Right cardiac atrium (tissue), 5 donors: ENCODE measurements at regions not wholly inside any gene's neighbourhood (a gene's known extent, or its start where the extent isn't known, plus 50 kb on each side); places are given as distances from the start of the nearest gene placed in this dataset.
A peak's percentile ranks its signal among the peaks of the same experiment; 100 is the strongest.
"Not testable (repeated sequence)": the region's sequence is repeated elsewhere in the genome, so short reads cannot be mapped to it uniquely, and the experiment has no call there.

Experiments used
- ATAC-seq, 2 donors: fragments of 200-7000 bp; cut with Tn5 transposase; one replicate each; pipeline versions ENCODE4 v1.8.0 to v1.9.1; 2020; ENCODE audit warnings: moderate library complexity in 2 of 2, mild to moderate bottlenecking in 1 of 2
- DNase-seq, 3 donors: peaks; one replicate each; pipeline ENCODE4 v3.0.0-alpha.2; 2020
- H3K27ac ChIP-seq: one replicate; pipeline ENCODE4 v1.5.1; 2013; ENCODE audit warnings: mild to moderate bottlenecking, low read length, control low read depth, moderate library complexity
- H3K27me3 ChIP-seq: one replicate; pipeline ENCODE4 v1.6.1; 2013; ENCODE audit not compliant: control insufficient read depth, insufficient read depth
- H3K4me1 ChIP-seq: one replicate; pipeline ENCODE4 v1.6.1; 2013; ENCODE audit warnings: low read length; ENCODE audit not compliant: control insufficient read depth, insufficient read depth
- H3K4me3 ChIP-seq: one replicate; pipeline ENCODE4 v1.5.1; 2013; ENCODE audit warnings: low read length, control low read depth
- H3K9me3 ChIP-seq: one replicate; pipeline ENCODE4 v1.6.1; 2013; ENCODE audit warnings: low read length; ENCODE audit not compliant: control insufficient read depth
- WGBS: extraction: QIAGEN DNeasy Blood & Tissue Kit; methylation state at CpG from one replicate; pipeline ENCODE4 v1.1.7; 2013; 5-methylcytosine and 5-hydroxymethylcytosine counted together
- intact Hi-C, 4 donors: fragments of 100-400 bp; cut with DNase I; formaldehyde crosslinking; loops; one replicate each; pipeline versions ENCODE4 v1.11.0 to v1.14.0; 2022 to 2023
- donor health status: healthy with polysubstance abuse.
- donor health status: DM: no; HTN: yes; CAD: no.
- donor health status: DM: no; HTN: no; CAD: no.
- donor health status: DM: no; HTN: yes; CAD: no; lungs with severe emphysema.
- donor health status: DM: yes; HTN: yes; CAD: no.

GRCh38 chr6:125465332-125465731 is 163.6 kb upstream of the HDDC2 start:
- H3K27me3 ChIP-seq, DNase-seq, intact Hi-C loops, H3K4me1 ChIP-seq, H3K27ac ChIP-seq, ATAC-seq, H3K4me3 ChIP-seq, H3K9me3 ChIP-seq: not testable (repeated sequence)
- 90% methylated on average over 1 of the region's 1 CpG for WGBS

- no peak for DNase-seq
- ATAC-seq = no peak
- 79% methylated on average over 3 of the region's 3 CpGs for WGBS
- Histone ChIP-seq H3K4me1 (no peaks in the 10 kb centered on the region), H3K27ac (no peak overlapping the region), H3K9me3 (no peaks in the 10 kb centered on the region), H3K4me3 (no peak overlapping the region), H3K27me3 (no peaks in the 10 kb centered on the region)
- intact Hi-C loops = no loop called here
These were observed 168.1 kb upstream of the HDDC2 start for GRCh38 chr6:125469915-125470314.

- Histone ChIP-seq H3K9me3 (no peaks in the 10 kb centered on the region), H3K4me3 (no peak overlapping the region), H3K4me1 (no peaks in the 10 kb centered on the region), H3K27me3 (no peaks in the 10 kb centered on the region), H3K27ac (no peak overlapping the region)
- DNase-seq (no peak), ATAC-seq (no peak)
- intact Hi-C loops = no loop called here
- WGBS = 91% methylated on average over 1 of the region's 1 CpG
These were observed 169.9 kb upstream of the HDDC2 start for GRCh38 chr6:125471667-125472066.

- Histone ChIP-seq H3K27me3 (no peaks in the 10 kb centered on the region), H3K4me3 (no peak overlapping the region), H3K27ac (no peak overlapping the region), H3K4me1 (no peaks in the 10 kb centered on the region), H3K9me3 (no peaks in the 10 kb centered on the region)
- intact Hi-C loops = no loop called here
- no peak for ATAC-seq
- WGBS = 62% methylated on average over 1 of the region's 1 CpG
- DNase-seq = no peak
These were observed 172.3 kb upstream of the HDDC2 start for GRCh38 chr6:125474061-125474460.

GRCh38 chr6:125477156-125477555 is 175.4 kb upstream of the HDDC2 start:
- ATAC-seq = no peak
- WGBS = 60% methylated on average over 4 of the region's 4 CpGs
- no peak overlapping the region for H3K27ac ChIP-seq

GRCh38 chr6:125477844-125478243 is 176.1 kb upstream of the HDDC2 start:
- intact Hi-C loops = no loop called here
- Histone ChIP-seq H3K27me3 (no peaks in the 10 kb centered on the region), H3K27ac (no peak overlapping the region), H3K4me1 (no peaks in the 10 kb centered on the region), H3K9me3 (no peaks in the 10 kb centered on the region), H3K4me3 (no peak overlapping the region)
- DNase-seq (no peak), ATAC-seq (peak; percentile 61 to 72)
- WGBS = 23% methylated on average over 3 of the region's 3 CpGs

More at GRCh38 chr6:125477156-125477555, 175.4 kb upstream of the HDDC2 start:
- no peak for DNase-seq
- H3K4me3 ChIP-seq = no peak overlapping the region
- intact Hi-C loops = no loop called here
- no peaks in the 10 kb centered on the region for H3K9me3 ChIP-seq
- no peaks in the 10 kb centered on the region for H3K4me1 ChIP-seq
- H3K27me3 ChIP-seq = no peaks in the 10 kb centered on the region

- DNase-seq (no peak), ATAC-seq (no peak)
- Histone ChIP-seq H3K4me1 (no peaks in the 10 kb centered on the region), H3K27me3 (no peaks in the 10 kb centered on the region), H3K4me3 (no peak overlapping the region), H3K27ac (no peak overlapping the region), H3K9me3 (no peaks in the 10 kb centered on the region)
- 65% methylated on average over 2 of the region's 2 CpGs for WGBS
- intact Hi-C loops = no loop called here
These were observed 178.4 kb upstream of the HDDC2 start for GRCh38 chr6:125480146-125480545.

GRCh38 chr6:125480571-125480970 is 178.8 kb upstream of the HDDC2 start:
- intact Hi-C loops = no loop called here
- Histone ChIP-seq H3K4me3 (no peak overlapping the region), H3K27ac (no peak overlapping the region), H3K9me3 (no peaks in the 10 kb centered on the region), H3K27me3 (no peaks in the 10 kb centered on the region), H3K4me1 (no peaks in the 10 kb centered on the region)
- WGBS = 66% methylated on average over 1 of the region's 1 CpG
- ATAC-seq = no peak
- peak in 2 of 3 donors; percentile 32 to 43 for DNase-seq

GRCh38 chr6:125481056-125481455 is 179.3 kb upstream of the HDDC2 start:
- ATAC-seq (no peak), DNase-seq (no peak)
- H3K27me3 ChIP-seq = no peaks in the 10 kb centered on the region
- no peaks in the 10 kb centered on the region for H3K9me3 ChIP-seq
- no peak overlapping the region for H3K27ac ChIP-seq
- no peak overlapping the region for H3K4me3 ChIP-seq
- no peaks in the 10 kb centered on the region for H3K4me1 ChIP-seq
- WGBS = 53% methylated on average over 1 of the region's 1 CpG
- intact Hi-C loops = no loop called here

- no peak overlapping the region for H3K27ac ChIP-seq
- WGBS = 90% methylated on average over 4 of the region's 4 CpGs
These were observed 184.0 kb upstream of the HDDC2 start for GRCh38 chr6:125485757-125486156.

GRCh38 chr6:125486881-125487280 is 185.1 kb upstream of the HDDC2 start:
- WGBS = 69% methylated on average over 2 of the region's 2 CpGs
- Histone ChIP-seq H3K27me3 (no peaks in the 10 kb centered on the region), H3K9me3 (no peaks in the 10 kb centered on the region), H3K4me1 (no peaks in the 10 kb centered on the region), H3K27ac (no peak overlapping the region), H3K4me3 (no peak overlapping the region)
- ATAC-seq = no peak
- intact Hi-C loops = no loop called here
- DNase-seq = no peak

More at GRCh38 chr6:125485757-125486156, 184.0 kb upstream of the HDDC2 start:
- no peaks in the 10 kb centered on the region for H3K4me1 ChIP-seq
- no peak overlapping the region for H3K4me3 ChIP-seq
- no peaks in the 10 kb centered on the region for H3K27me3 ChIP-seq
- intact Hi-C loops = no loop called here
- ATAC-seq = no peak
- no peak for DNase-seq
- no peaks in the 10 kb centered on the region for H3K9me3 ChIP-seq

GRCh38 chr6:125489579-125490285 is 188.0 kb upstream of the HDDC2 start:
- DNase-seq = no peak
- Histone ChIP-seq H3K27ac (no peak overlapping the region), H3K4me1 (no peaks in the 10 kb centered on the region), H3K4me3 (no peak overlapping the region), H3K27me3 (no peaks in the 10 kb centered on the region), H3K9me3 (no peaks in the 10 kb centered on the region)
- no peak for ATAC-seq
- WGBS = 60% methylated on average over 2 of the region's 2 CpGs
- intact Hi-C loops = no loop called here
